Osteocyte (in vitro differentiated cells): ENCODE measurements at regions not wholly inside any gene's neighbourhood (a gene's known extent, or its start where the extent isn't known, plus 50 kb on each side); places are given as distances from the start of the nearest gene placed in this dataset.

Experiments used
- DNase-seq: peaks from one replicate; pipeline ENCODE4 v3.0.0; 2021; ENCODE audit warnings: mixed read lengths; ENCODE audit not compliant: unreplicated experiment; ENCODE audit errors: extremely low spot score
- H3K27ac Mint-ChIP-seq: one replicate; pipeline ENCODE4 v1.8.0; 2021; ENCODE audit warnings: mild to moderate bottlenecking, mixed read lengths; ENCODE audit not compliant: unreplicated experiment
- H3K27me3 Mint-ChIP-seq: one replicate; pipeline ENCODE4 v1.8.0; 2021; ENCODE audit warnings: mixed read lengths; ENCODE audit not compliant: unreplicated experiment
- H3K36me3 Mint-ChIP-seq: one replicate; pipeline ENCODE4 v1.8.0; 2021; ENCODE audit warnings: mixed read lengths; ENCODE audit not compliant: unreplicated experiment
- H3K4me1 Mint-ChIP-seq: one replicate; pipeline ENCODE4 v1.8.0; 2021; ENCODE audit warnings: mixed read lengths; ENCODE audit not compliant: unreplicated experiment
- H3K4me3 Mint-ChIP-seq: one replicate; pipeline ENCODE4 v1.8.0; 2021; ENCODE audit warnings: mild to moderate bottlenecking, moderate library complexity, mixed read lengths; ENCODE audit not compliant: unreplicated experiment
- H3K9me3 Mint-ChIP-seq: one replicate; pipeline ENCODE4 v1.8.0; 2021; ENCODE audit warnings: mixed read lengths; ENCODE audit not compliant: unreplicated experiment
- TF ChIP-seq, protein P1 (sequence below): fragments of 200-600 bp; sonication (generic); IDR thresholded peaks from 2 replicates; pipeline ENCODE4 v1.5.0; 2021; ENCODE audit warnings: antibody characterized with exemption, mild to moderate bottlenecking, moderate library complexity

DNA sequence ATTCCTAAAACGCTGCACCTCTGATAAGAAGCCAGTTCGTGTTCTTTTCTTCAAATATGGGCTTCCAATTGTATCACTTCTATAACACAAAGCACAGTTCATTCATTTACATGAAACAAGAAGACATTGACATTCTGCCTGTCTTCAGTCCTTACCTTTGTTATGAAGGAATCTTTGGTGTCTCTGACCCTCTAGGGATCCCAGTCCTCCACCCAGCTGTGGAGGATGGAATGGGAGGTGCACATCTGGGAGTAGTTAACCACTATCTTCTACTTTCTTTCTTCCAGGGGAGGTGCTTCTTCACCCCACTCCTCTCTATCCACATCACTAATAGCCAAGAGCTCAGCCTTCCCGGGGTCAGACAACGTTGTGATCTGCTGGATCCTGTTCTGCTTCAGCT, 233.4 kb downstream of the CDC5L start:
- H3K9me3 Mint-ChIP-seq: no peaks in the 10 kb centered on the region
- peaks cover 6% of the 10 kb centered on the region for H3K4me1 Mint-ChIP-seq
- no peak for DNase-seq
- H3K27ac Mint-ChIP-seq: no peak overlapping the region
- TF ChIP-seq, protein P1, sequence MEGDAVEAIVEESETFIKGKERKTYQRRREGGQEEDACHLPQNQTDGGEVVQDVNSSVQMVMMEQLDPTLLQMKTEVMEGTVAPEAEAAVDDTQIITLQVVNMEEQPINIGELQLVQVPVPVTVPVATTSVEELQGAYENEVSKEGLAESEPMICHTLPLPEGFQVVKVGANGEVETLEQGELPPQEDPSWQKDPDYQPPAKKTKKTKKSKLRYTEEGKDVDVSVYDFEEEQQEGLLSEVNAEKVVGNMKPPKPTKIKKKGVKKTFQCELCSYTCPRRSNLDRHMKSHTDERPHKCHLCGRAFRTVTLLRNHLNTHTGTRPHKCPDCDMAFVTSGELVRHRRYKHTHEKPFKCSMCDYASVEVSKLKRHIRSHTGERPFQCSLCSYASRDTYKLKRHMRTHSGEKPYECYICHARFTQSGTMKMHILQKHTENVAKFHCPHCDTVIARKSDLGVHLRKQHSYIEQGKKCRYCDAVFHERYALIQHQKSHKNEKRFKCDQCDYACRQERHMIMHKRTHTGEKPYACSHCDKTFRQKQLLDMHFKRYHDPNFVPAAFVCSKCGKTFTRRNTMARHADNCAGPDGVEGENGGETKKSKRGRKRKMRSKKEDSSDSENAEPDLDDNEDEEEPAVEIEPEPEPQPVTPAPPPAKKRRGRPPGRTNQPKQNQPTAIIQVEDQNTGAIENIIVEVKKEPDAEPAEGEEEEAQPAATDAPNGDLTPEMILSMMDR: no peak
- H3K27me3 Mint-ChIP-seq: peaks cover 3% of the 10 kb centered on the region
- no peaks in the 10 kb centered on the region for H3K36me3 Mint-ChIP-seq
- H3K4me3 Mint-ChIP-seq: no peak overlapping the region

DNA sequence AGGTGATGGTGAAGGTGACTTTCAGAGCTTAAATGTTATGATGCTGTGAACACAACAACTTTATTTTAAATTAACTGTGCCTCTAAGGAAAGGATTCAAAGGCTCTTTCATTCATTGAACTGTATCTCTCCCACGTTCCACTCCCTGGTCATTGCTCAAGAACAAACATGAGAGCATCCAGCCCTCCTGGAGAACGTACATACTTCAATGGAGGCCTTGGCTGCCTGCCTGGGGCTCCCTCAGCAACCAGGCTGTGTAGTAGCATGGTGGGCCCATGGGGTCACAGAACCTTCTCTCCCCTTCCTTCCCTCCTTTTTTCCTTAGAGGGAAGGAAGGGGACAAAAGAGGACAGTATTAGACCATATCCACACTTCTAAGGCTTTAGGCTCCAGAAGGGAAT, 234.3 kb downstream of the CDC5L start:
- no peak overlapping the region for H3K27ac Mint-ChIP-seq
- DNase-seq: no peak
- H3K36me3 Mint-ChIP-seq: no peaks in the 10 kb centered on the region
- peaks cover 3% of the 10 kb centered on the region for H3K27me3 Mint-ChIP-seq
- no peaks in the 10 kb centered on the region for H3K9me3 Mint-ChIP-seq
- no peak overlapping the region for H3K4me3 Mint-ChIP-seq
- TF ChIP-seq, protein P1: no peak
- peaks cover 6% of the 10 kb centered on the region for H3K4me1 Mint-ChIP-seq

DNA sequence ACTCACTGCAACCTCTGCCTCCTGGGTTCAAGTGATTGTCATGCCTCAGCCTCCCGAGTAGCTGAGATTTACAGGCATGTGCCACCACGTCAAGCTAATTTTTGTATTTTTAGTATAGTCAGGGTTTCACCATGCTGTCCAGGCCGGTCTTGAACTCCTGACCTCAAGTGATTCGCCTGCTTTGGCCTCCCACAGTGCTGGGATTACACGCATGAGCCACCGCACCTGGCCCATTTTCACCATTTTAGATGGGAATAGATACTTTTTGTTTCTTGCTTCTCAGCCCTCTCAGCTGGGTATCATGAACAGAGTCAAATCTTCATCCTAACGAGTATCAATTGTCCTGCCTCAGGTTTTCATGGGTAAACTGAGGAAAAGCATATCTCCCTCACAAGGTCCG, 235.0 kb downstream of the CDC5L start:
- Mint-ChIP-seq H3K4me1 (peaks cover 6% of the 10 kb centered on the region), H3K27me3 (peaks cover 3% of the 10 kb centered on the region), H3K36me3 (no peaks in the 10 kb centered on the region), H3K9me3 (no peaks in the 10 kb centered on the region), H3K4me3 (no peak overlapping the region), H3K27ac (no peak overlapping the region)
- TF ChIP-seq, protein P1: no peak
- no peak for DNase-seq

DNA sequence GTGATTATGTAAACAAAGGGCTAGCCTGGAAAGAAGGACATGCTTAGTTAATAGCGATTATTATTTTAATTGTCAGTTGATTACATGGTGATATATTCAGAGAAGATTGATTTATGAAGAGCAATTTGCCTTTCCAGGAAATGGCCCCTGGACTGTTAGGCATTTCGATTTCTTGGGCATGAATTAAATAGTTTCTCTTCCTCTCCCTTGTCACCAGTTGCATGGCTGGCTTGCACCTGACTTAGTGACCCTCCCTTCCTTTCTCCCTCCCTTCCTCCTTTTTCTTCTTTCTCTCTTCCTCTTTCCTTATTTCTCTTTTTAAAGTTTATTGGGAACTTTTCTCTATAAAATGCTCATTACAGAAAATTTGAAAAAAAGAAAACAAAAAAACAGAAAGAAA, 235.4 kb downstream of the CDC5L start:
- TF ChIP-seq, protein P1: no peak
- no peaks in the 10 kb centered on the region for H3K9me3 Mint-ChIP-seq
- no peak overlapping the region for H3K4me3 Mint-ChIP-seq
- H3K36me3 Mint-ChIP-seq: no peaks in the 10 kb centered on the region
- H3K27me3 Mint-ChIP-seq: peaks cover 3% of the 10 kb centered on the region
- no peak for DNase-seq
- H3K4me1 Mint-ChIP-seq: peaks cover 6% of the 10 kb centered on the region
- H3K27ac Mint-ChIP-seq: no peak overlapping the region

DNA sequence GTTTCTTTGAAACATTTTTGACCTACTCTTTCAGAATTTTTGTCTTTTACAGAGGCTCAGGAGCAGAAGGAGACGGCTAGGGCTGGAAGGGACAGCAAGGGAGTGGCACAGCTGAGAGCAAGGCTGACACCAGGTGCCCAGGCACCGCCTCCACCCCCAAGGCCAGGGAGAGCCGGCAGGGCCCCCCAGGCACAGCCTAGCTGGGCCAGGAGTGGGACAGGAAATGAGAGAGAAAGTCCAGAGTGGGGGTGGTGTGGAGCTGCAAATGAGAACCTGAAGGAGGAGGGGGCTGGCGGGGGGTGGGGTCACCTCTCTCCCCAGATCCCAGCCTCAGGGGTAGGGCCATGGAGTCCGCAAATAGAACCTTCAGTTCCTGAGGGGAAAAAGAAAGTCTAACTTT, 236.7 kb downstream of the CDC5L start:
- H3K27ac Mint-ChIP-seq: no peak overlapping the region
- H3K4me3 Mint-ChIP-seq: no peak overlapping the region
- TF ChIP-seq, protein P1: no peak
- DNase-seq: no peak
- H3K9me3 Mint-ChIP-seq: no peaks in the 10 kb centered on the region
- no peaks in the 10 kb centered on the region for H3K27me3 Mint-ChIP-seq
- no peaks in the 10 kb centered on the region for H3K36me3 Mint-ChIP-seq
- peaks cover 6% of the 10 kb centered on the region for H3K4me1 Mint-ChIP-seq
